Tibial artery (tissue), 4 donors: ENCODE measurements at regions not wholly inside any gene's neighbourhood (a gene's known extent, or its start where the extent isn't known, plus 50 kb on each side); places are given as distances from the start of the nearest gene placed in this dataset.

Experiments used
- DNase-seq, 2 donors: peaks; one replicate each; pipeline ENCODE4 v3.0.0-alpha.2; 2019
- H3K27ac ChIP-seq, 2 donors: fragments of 200-600 bp; sonication (generic) in 1 of 2; 1 replicate in 1 of 2; 2 replicates in 1 of 2; pipeline ENCODE4 v1.5.1; 2018 to 2019; ENCODE audit warnings: mild to moderate bottlenecking in 1 of 2
- H3K27me3 ChIP-seq, 2 donors: fragments of 200-600 bp; sonication (generic) in 1 of 2; one replicate each; pipeline versions ENCODE4 v1.5.1 to v1.6.0; 2016 to 2019
- H3K36me3 ChIP-seq, 3 donors: fragments of 200-600 bp; sonication (generic) in 2 of 3; one replicate each; pipeline ENCODE4 v1.5.1; 2016 to 2019; ENCODE audit warnings: mild to moderate bottlenecking in 2 of 3
- H3K4me1 ChIP-seq, 4 donors: fragments of 200-600 bp; sonication (generic) in 2 of 4; 1 replicate in 3 of 4; 2 replicates in 1 of 4; pipeline ENCODE4 v1.5.1; 2016 to 2019
- H3K4me3 ChIP-seq, 2 donors: fragments of 200-600 bp; sonication (generic) in 1 of 2; 1 replicate in 1 of 2; 2 replicates in 1 of 2; pipeline ENCODE4 v1.5.1; 2018 to 2019; ENCODE audit warnings: mild to moderate bottlenecking in 2 of 2
- H3K9me3 ChIP-seq, 3 donors: fragments of 200-600 bp; sonication (generic) in 1 of 3; one replicate each; pipeline ENCODE4 v1.5.1; 2016 to 2019
- intact Hi-C: fragments of 100-400 bp; cut with DNase I; formaldehyde crosslinking; loops from one replicate; pipeline ENCODE4 v1.15.0; 2023; ENCODE audit warnings: low total_unique reads
- TF ChIP-seq, protein P1 (sequence below), 2 experiments: fragments of 200-600 bp in 1 of 2; fragments of 450-650 bp in 1 of 2; IDR thresholded peaks; one replicate each; pipeline ENCODE4 v1.5.1; 2017 to 2019; ENCODE audit warnings: antibody characterized with exemption in 2 of 2, mild to moderate bottlenecking in 1 of 2, moderate library complexity in 1 of 2

DNA sequence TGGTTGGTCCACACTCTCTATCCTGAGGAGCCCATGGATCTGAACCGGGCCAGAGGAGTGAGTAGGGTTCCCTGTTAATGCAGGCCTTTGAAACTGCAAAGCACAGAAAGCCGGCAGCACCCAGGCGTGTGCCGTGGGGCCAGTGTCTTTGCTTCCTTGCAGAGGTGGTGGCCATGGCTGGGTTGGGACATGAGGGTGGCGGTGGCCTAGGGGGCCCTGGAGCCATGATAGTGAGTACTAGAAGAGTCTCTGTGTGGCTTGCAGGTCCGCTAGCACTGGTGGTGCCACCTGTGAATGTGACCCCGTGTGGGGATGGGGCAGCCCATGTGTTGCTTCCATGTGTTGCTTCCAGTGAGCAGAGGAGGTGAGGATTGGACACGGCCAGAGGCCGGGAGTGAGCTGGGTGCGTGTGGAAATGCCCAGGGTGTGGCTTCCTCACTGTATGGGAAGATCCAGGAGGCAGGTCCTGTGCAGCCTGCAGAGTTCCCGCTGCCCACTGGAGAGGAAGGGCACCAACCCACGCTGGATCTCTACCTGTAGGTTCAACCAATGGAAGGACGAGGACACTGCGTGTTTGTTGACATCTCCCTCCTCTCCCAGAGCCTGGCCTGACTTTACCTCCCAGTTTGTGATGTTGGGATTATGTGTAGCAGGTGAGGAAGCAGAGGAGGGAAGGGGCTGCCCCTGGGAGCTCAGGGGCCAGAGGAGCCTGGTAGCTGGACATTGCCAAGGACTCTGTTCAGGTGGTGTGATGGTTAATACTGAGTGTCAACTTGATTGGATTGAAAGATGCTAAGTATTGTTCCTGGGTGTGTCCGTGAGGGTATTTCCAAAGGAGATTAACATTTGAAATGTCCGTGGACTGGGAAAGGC lies 796.6 kb downstream of the TBC1D22A start:
- H3K4me3 ChIP-seq: no peak overlapping the region
- H3K9me3 ChIP-seq: no peaks in the 10 kb centered on the region
- H3K36me3 ChIP-seq: no peaks in the 10 kb centered on the region
- TF ChIP-seq, protein P1, sequence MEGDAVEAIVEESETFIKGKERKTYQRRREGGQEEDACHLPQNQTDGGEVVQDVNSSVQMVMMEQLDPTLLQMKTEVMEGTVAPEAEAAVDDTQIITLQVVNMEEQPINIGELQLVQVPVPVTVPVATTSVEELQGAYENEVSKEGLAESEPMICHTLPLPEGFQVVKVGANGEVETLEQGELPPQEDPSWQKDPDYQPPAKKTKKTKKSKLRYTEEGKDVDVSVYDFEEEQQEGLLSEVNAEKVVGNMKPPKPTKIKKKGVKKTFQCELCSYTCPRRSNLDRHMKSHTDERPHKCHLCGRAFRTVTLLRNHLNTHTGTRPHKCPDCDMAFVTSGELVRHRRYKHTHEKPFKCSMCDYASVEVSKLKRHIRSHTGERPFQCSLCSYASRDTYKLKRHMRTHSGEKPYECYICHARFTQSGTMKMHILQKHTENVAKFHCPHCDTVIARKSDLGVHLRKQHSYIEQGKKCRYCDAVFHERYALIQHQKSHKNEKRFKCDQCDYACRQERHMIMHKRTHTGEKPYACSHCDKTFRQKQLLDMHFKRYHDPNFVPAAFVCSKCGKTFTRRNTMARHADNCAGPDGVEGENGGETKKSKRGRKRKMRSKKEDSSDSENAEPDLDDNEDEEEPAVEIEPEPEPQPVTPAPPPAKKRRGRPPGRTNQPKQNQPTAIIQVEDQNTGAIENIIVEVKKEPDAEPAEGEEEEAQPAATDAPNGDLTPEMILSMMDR (IDR thresholded peaks at IDR 0.05): no peak
- peaks cover 0 to 6% of the 10 kb centered on the region in 2 donors for H3K27me3 ChIP-seq
- intact Hi-C loops: no loop called here
- no peaks in the 10 kb centered on the region for H3K4me1 ChIP-seq
- H3K27ac ChIP-seq: no peak overlapping the region
- DNase-seq: no peak

DNA sequence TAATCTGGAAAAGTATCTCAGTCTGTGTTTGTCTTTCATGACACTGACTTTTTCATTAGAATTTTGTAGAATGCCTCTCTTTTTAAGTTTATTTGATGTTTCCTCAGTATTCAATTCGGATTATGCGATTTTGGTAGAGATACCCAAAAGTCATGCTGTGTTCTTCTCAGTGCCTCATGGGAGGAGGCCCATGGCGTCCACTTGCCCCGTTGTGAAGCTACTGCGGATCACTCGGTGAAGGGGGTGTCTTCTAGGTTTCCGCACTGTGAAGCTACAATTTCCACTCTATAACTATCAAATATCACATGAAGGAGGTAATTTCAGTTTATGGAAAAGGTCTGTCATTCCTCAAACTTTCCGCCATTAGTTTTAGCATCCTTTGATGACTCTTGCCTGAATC lies 794.0 kb downstream of the TBC1D22A start:
- H3K27me3 ChIP-seq: peaks cover 0 to 6% of the 10 kb centered on the region in 2 donors
- H3K4me3 ChIP-seq: no peak overlapping the region

DNA sequence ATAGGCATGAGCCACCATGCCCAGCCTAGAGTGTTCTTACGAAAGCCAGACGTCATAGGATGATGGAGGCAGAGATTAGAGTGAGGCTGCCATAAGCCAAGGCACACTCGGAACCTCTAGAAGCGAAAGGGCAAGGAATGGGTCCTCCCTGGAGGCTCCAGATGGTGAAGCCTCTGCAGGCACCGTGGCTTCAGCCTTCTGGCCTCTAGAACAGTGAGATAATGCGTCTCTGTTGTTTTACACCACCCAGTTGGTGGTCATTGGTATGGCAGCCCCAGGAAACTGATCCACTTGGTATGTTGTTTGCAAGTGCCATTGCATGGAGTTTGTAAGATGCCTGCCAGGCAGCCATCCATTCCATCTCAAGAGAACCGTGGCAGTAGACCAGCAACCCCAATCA lies 791.0 kb downstream of the TBC1D22A start:
- Histone ChIP-seq H3K4me3 (no peak overlapping the region), H3K9me3 (no peaks in the 10 kb centered on the region), H3K27me3 (peaks cover 0 to 5% of the 10 kb centered on the region in 2 donors), H3K27ac (no peak overlapping the region), H3K4me1 (no peaks in the 10 kb centered on the region), H3K36me3 (no peaks in the 10 kb centered on the region)
- DNase-seq: no peak
- TF ChIP-seq, protein P1 (IDR thresholded peaks at IDR 0.05): no peak
- intact Hi-C loops: no loop called here

More for the DNA sequence above, 794.0 kb downstream of the TBC1D22A start:
- H3K9me3 ChIP-seq: no peaks in the 10 kb centered on the region
- no peaks in the 10 kb centered on the region for H3K4me1 ChIP-seq
- TF ChIP-seq, protein P1 (IDR thresholded peaks at IDR 0.05): no peak
- H3K27ac ChIP-seq: no peak overlapping the region
- no peaks in the 10 kb centered on the region for H3K36me3 ChIP-seq
- intact Hi-C loops: no loop called here
- DNase-seq: peak in 1 of 2 donors; percentile 1

DNA sequence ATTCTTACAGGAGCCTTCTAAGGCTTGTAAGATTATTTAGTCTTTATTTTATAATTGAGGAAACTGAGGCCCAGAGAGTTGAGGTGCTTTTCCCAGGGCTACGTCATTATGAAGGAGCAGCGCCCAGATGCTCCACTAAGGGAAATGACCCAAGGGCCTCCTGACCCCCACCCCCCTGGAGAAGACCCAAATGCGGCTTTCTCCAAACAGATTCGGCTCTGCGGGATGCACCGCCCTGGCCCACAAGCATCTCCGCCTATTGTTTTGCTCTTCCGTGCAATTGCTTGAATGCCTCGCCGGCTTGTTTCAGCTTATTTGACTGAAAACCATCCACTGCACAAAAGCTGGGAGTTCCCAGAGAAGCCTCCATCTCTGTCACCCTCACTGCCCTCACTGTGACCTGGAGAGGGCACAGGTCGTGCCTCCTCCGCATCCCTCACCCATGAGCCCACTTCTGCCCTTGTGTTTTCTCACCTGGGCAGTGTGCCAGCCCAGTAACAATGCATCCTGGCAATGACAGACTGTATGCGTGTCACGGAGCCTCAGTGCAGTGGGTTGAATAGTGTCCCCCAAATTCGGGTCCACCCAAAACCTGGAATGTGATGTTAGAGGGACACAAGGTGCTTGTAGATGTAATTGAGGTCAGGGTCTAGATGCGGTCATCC lies 790.2 kb downstream of the TBC1D22A start:
- no peak overlapping the region for H3K27ac ChIP-seq

DNA sequence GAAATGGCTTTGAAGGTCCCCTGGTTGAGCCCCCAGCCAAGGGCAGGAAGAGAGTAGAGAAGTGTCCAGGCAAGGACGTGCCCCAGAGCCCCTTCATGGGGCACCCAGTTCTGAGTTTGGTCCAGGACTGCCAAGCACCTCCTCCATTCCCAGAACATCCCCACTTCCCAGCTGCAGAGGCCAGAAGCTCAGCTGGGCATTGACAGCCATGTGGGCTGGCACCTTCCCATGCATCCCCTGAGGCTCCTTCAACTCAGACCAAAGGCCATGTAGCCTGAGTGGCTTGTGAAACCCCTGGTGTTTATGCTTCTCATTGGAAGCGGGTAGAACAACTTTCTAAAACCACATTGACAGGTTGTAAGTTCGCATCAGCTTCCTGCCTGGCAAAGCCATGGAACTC lies 789.6 kb downstream of the TBC1D22A start:
- no peak overlapping the region for H3K27ac ChIP-seq
- no peaks in the 10 kb centered on the region for H3K4me1 ChIP-seq
- H3K9me3 ChIP-seq: no peaks in the 10 kb centered on the region
- H3K36me3 ChIP-seq: no peaks in the 10 kb centered on the region
- intact Hi-C loops: no loop called here
- H3K27me3 ChIP-seq: peaks cover 0 to 5% of the 10 kb centered on the region in 2 donors
- H3K4me3 ChIP-seq: no peak overlapping the region
- TF ChIP-seq, protein P1 (IDR thresholded peaks at IDR 0.05): no peak
- no peak for DNase-seq

More for the DNA sequence above, 790.2 kb downstream of the TBC1D22A start:
- Histone ChIP-seq H3K4me3 (no peak overlapping the region), H3K27me3 (peaks cover 0 to 5% of the 10 kb centered on the region in 2 donors), H3K9me3 (no peaks in the 10 kb centered on the region), H3K4me1 (no peaks in the 10 kb centered on the region), H3K36me3 (no peaks in the 10 kb centered on the region)
- intact Hi-C loops: no loop called here
- peak in 1 of 2 donors; percentile 41 for DNase-seq
- TF ChIP-seq, protein P1 (IDR thresholded peaks at IDR 0.05): no peak
